H1 (cell line): ENCODE measurements at regions not wholly inside any gene's neighbourhood (a gene's known extent, or its start where the extent isn't known, plus 50 kb on each side); places are given as distances from the start of the nearest gene placed in this dataset.

Experiments
- EZH2 ChIP-seq: fragments of 200-600 bp; sonication (generic); IDR thresholded peaks from 2 replicates; pipeline ENCODE4 v1.7.1; 2012; ENCODE audit warnings: low read depth, mild to moderate bottlenecking, moderate library complexity, low read length, inconsistent platforms; ENCODE audit not compliant: severe bottlenecking
- FOSL1 ChIP-seq: IDR thresholded peaks from 2 replicates; pipeline ENCODE4 v1.6.1; 2011; ENCODE audit warnings: mild to moderate bottlenecking, low read depth, low read length, moderate library complexity; ENCODE audit not compliant: insufficient read depth
- KDM1A ChIP-seq: fragments of 200-600, 300-600 bp; sonication (generic); IDR thresholded peaks from 2 replicates; pipeline ENCODE4 v1.7.1; 2016; ENCODE audit warnings: mild to moderate bottlenecking, low read length, borderline replicate concordance
- RBBP5 ChIP-seq: IDR thresholded peaks from 2 replicates; pipeline ENCODE4 v1.7.1; 2012; ENCODE audit warnings: low read depth, mild to moderate bottlenecking, inconsistent platforms, low read length, moderate library complexity, borderline replicate concordance
- SUZ12 ChIP-seq: fragments of 200-600 bp; sonication (generic); IDR thresholded peaks from 2 replicates; pipeline ENCODE4 v1.6.1; 2012; ENCODE audit warnings: mild to moderate bottlenecking, inconsistent platforms, low read length, moderate library complexity, mixed read lengths
- TF ChIP-seq, protein P1 (sequence below): IDR thresholded peaks from 2 replicates; pipeline ENCODE4 v1.6.1; 2011; ENCODE audit warnings: low read length, improper control_type of control experiment

DNA sequence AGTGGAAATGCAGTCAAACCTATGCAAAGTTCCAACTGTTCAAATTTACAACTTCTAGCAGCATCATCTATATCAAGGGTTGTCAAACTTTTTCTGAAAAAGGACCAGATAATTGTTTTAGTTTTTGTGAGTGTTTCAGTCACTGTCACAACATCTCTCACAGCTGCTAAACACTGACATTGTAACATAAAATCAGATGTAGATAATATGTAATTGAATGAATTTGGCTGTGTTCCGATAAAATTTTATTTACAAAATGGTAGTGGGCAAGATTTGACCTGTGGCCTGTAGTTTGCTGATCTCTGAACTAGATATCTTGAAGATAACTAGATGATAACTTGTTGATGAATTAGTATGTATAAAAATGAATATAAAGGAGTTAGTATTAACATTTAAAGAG is 1679.1 kb upstream of the PCDH20 start (continued):
- TF ChIP-seq, protein P1, sequence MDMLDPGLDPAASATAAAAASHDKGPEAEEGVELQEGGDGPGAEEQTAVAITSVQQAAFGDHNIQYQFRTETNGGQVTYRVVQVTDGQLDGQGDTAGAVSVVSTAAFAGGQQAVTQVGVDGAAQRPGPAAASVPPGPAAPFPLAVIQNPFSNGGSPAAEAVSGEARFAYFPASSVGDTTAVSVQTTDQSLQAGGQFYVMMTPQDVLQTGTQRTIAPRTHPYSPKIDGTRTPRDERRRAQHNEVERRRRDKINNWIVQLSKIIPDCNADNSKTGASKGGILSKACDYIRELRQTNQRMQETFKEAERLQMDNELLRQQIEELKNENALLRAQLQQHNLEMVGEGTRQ, result no peak
- TF ChIP-seq KDM1A (no peak), EZH2 (no peak), RBBP5 (no peak), FOSL1 (no peak), SUZ12 (no peak)
